Parathyroid adenoma (tissue), 2 donors: ENCODE measurements at regions not wholly inside any gene's neighbourhood (a gene's known extent, or its start where the extent isn't known, plus 50 kb on each side); places are given as distances from the start of the nearest gene placed in this dataset.
A peak's percentile ranks its signal among the peaks of the same experiment; 100 is the strongest.

Source experiments
- H2AFZ ChIP-seq: fragments of 300-600 bp; sonication (generic); one replicate; pipeline ENCODE4 v1.7.0; 2017; ENCODE audit warnings: antibody characterized with exemption, mild to moderate bottlenecking
- H3K27ac ChIP-seq: fragments of 300-600 bp; sonication (generic); one replicate; pipeline ENCODE4 v1.7.0; 2017
- H3K27me3 ChIP-seq: fragments of 300-600 bp; sonication (generic); one replicate; pipeline ENCODE4 v1.7.0; 2017; ENCODE audit warnings: low read length; ENCODE audit not compliant: control insufficient read depth, insufficient read depth
- H3K36me3 ChIP-seq: fragments of 300-600 bp; sonication (generic); one replicate; pipeline ENCODE4 v1.7.0; 2017; ENCODE audit warnings: low read length; ENCODE audit not compliant: control insufficient read depth, insufficient read depth
- H3K4me1 ChIP-seq: fragments of 300-600 bp; sonication (generic); one replicate; pipeline ENCODE4 v1.7.0; 2017; ENCODE audit warnings: control low read depth
- H3K4me2 ChIP-seq: fragments of 300-600 bp; sonication (generic); one replicate; pipeline ENCODE4 v1.7.0; 2017; ENCODE audit warnings: low read length
- H3K4me3 ChIP-seq: fragments of 300-600 bp; sonication (generic); one replicate; pipeline ENCODE4 v1.7.0; 2017; ENCODE audit warnings: low read depth, low read length
- H3K79me2 ChIP-seq: fragments of 300-600 bp; sonication (generic); one replicate; pipeline ENCODE4 v1.7.0; 2017; ENCODE audit warnings: control low read depth
- H3K9ac ChIP-seq: fragments of 300-600 bp; sonication (generic); one replicate; pipeline ENCODE4 v1.7.0; 2017; ENCODE audit warnings: mild to moderate bottlenecking
- H3K9me3 ChIP-seq: fragments of 300-600 bp; sonication (generic); one replicate; pipeline ENCODE4 v1.7.0; 2017; ENCODE audit warnings: low read length; ENCODE audit not compliant: control insufficient read depth
- TF ChIP-seq, protein P1 (sequence below): fragments of 300-600 bp; sonication (generic); IDR thresholded peaks from one replicate; pipeline ENCODE4 v1.7.0; 2017; ENCODE audit warnings: antibody characterized with exemption, mild to moderate bottlenecking
- donor health status: primary hyperparathyroidism.

DNA sequence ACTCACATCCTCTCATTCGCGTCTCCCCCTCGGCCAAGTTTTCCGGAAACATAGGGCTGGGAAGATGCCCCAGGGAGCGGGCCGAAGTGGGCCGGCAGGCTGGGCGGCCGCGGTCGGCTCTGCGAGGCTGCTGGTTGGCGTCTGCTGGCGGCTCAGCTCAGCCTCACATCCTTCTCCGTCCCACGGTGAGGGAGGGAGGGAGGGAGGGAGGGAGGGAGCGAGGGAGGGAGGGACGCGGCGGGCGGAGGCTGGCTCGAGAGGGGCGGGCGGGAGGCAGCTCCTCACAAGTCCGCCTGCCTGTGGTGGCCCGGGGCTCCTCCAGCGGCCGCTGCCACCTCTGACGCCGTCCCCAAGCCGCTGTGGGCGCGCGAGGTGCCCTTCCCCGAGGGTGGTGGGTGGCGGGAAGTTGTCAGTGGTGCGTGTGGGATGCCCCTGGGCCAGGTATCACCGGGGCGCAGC is 93.8 kb downstream of the RFLNA start:
- TF ChIP-seq, protein P1, sequence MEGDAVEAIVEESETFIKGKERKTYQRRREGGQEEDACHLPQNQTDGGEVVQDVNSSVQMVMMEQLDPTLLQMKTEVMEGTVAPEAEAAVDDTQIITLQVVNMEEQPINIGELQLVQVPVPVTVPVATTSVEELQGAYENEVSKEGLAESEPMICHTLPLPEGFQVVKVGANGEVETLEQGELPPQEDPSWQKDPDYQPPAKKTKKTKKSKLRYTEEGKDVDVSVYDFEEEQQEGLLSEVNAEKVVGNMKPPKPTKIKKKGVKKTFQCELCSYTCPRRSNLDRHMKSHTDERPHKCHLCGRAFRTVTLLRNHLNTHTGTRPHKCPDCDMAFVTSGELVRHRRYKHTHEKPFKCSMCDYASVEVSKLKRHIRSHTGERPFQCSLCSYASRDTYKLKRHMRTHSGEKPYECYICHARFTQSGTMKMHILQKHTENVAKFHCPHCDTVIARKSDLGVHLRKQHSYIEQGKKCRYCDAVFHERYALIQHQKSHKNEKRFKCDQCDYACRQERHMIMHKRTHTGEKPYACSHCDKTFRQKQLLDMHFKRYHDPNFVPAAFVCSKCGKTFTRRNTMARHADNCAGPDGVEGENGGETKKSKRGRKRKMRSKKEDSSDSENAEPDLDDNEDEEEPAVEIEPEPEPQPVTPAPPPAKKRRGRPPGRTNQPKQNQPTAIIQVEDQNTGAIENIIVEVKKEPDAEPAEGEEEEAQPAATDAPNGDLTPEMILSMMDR = no peak
- H3K27ac ChIP-seq = peak overlapping the region; percentile 88
- H3K27me3 ChIP-seq = no peaks in the 10 kb centered on the region
- no peaks in the 10 kb centered on the region for H3K9me3 ChIP-seq
- peak overlapping the region; percentile 83 for H3K4me3 ChIP-seq
- H3K79me2 ChIP-seq = peaks cover 14% of the 10 kb centered on the region
- H3K4me1 ChIP-seq = peaks cover 39% of the 10 kb centered on the region
- H3K36me3 ChIP-seq = no peaks in the 10 kb centered on the region
- H3K4me2 ChIP-seq = peak overlapping the region; percentile 99
- no peak overlapping the region for H3K9ac ChIP-seq
- peak overlapping the region; percentile 81 for H2AFZ ChIP-seq

DNA sequence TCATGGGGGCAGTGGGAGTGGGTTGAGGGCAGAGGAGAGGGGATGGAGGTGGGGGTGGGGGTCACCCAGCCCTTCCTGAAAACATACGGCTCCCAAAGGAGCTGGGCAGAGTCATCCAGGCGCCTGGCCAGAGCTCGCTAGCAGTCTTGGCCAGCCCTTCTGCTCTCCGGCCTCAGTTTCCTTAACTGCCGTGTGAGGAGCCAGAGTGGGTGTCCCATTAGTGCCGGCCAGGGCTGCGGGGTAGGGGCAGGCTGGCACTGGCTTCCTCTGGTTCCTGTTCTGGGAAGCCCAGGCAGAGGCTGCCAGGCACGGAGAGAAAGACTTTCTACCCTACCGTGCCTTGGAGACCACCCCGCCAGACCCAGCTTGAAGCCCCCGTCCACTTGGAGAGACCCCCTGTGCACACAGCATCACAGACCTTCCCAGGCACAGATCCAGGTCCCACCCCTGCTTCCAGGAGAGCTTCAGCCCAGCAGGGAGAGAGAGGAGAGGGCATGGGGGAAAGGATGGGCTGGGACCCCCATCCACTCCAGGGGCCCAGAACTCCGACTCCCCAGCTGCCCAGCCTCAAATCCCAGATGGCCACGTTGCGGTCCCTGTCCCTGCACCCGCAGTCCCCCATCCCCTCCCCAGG is 93.3 kb downstream of the RFLNA start:
- Histone ChIP-seq H3K9me3 (no peaks in the 10 kb centered on the region), H3K36me3 (no peaks in the 10 kb centered on the region), H3K27ac (peak overlapping the region; percentile 59), H3K79me2 (peaks cover 20% of the 10 kb centered on the region), H3K4me3 (peak overlapping the region; percentile 67), H3K4me2 (peak overlapping the region; percentile 79), H3K27me3 (no peaks in the 10 kb centered on the region), H2AFZ (peak overlapping the region; percentile 50), H3K4me1 (peaks cover 33% of the 10 kb centered on the region), H3K9ac (no peak overlapping the region)
- TF ChIP-seq, protein P1 = no peak

GRCh38 chr12:124387528-124387911 is 92.6 kb downstream of the RFLNA start:
- TF ChIP-seq, protein P1 = no peak
- H3K9me3 ChIP-seq = no peaks in the 10 kb centered on the region
- H3K27me3 ChIP-seq = no peaks in the 10 kb centered on the region
- H3K36me3 ChIP-seq = no peaks in the 10 kb centered on the region
- H2AFZ ChIP-seq = no peak overlapping the region
- peaks cover 27% of the 10 kb centered on the region for H3K4me1 ChIP-seq
- H3K27ac ChIP-seq = peak overlapping the region; percentile 59
- H3K9ac ChIP-seq = no peak overlapping the region
- H3K4me2 ChIP-seq = peak overlapping the region; percentile 79
- peak overlapping the region; percentile 67 for H3K4me3 ChIP-seq
- peaks cover 26% of the 10 kb centered on the region for H3K79me2 ChIP-seq

DNA sequence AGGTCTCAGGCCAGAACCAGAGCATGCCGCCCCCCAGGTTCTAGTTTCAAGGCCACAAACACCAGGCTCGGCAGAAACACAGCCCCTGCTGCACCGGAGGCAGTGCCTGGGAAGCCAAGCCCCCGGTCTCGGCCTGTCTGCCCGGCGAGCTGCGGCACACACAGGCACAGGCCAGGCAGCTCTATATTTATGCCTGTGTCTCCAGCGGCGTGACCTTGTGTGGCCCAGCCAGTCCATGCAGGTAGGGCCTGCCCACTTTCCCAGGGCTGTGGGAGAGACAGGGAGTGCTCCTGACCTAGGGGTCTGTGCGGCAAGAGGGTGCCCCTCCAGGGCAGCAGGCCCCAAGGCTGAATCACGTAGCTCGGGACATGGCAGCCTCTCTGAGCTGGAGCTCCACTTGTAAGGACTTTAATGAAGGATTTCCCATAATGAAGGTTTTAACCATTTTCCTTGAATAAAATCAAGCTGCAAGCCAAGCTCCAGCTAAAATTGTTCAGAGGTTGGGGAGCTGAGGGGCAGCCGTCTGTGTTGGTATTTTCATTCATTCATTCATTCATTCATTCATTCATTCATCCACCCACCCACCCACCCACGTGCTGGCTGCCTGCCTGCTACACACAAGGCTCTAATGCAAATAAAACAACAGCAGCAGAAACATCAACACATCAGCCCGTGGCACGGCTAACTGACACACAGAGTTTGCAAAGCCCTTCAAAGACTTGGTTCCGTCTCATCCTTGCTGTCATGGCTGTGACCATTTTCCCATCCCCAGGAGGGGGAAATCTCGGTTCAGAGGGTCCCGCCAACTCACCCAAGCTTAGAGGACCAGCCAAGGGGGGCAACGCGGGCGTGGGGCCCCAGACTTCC is 92.0 kb downstream of the RFLNA start:
- Histone ChIP-seq H2AFZ (no peak overlapping the region), H3K9ac (no peak overlapping the region), H3K27me3 (no peaks in the 10 kb centered on the region), H3K27ac (peak overlapping the region; percentile 59), H3K4me3 (peak overlapping the region; percentile 67), H3K4me2 (peak overlapping the region; percentile 79), H3K4me1 (peaks cover 27% of the 10 kb centered on the region), H3K9me3 (no peaks in the 10 kb centered on the region), H3K36me3 (no peaks in the 10 kb centered on the region), H3K79me2 (peaks cover 32% of the 10 kb centered on the region)
- TF ChIP-seq, protein P1 = no peak
